Urothelium cell line (cell line): ENCODE measurements at regions not wholly inside any gene's neighbourhood (a gene's known extent, or its start where the extent isn't known, plus 50 kb on each side); places are given as distances from the start of the nearest gene placed in this dataset.
"Not testable (repeated sequence)": the region's sequence is repeated elsewhere in the genome, so short reads cannot be mapped to it uniquely, and the experiment has no call there.

Experiments
- DNase-seq: peaks from one replicate; pipeline ENCODE4 v3.0.0; 2011; ENCODE audit warnings: low spot score, mixed read lengths
- FAIRE-seq: peaks from 2 replicates; lab custom pipeline; 2011; peaks lifted over from hg19 to GRCh38; lab: Jason Lieb, UNC

DNA sequence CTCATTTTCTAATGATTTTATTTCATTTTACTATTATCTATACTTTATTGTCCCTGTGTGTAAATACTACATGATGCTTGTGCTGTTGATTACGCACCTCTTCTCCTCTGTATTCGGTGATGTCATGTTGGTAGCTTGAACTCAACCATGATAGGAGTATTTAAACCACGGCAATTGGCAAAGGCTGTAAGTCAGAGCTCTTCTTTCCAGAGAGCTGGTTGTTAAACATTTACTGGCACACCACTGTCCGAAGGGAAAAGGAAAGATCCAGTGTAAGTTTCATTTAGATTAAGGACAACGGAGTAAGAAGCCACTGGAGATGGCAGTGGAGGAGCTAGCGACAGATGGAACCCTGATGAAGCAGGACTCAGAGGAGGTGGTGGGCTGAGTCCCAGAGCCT is 93.4 kb upstream of the KCNE2 start:
- FAIRE-seq (no peak), DNase-seq (no peak)

- DNase-seq (no peak), FAIRE-seq (no peak)
Measured at GRCh38 chr21:34271189-34271851, 92.5 kb upstream of the KCNE2 start.

DNA sequence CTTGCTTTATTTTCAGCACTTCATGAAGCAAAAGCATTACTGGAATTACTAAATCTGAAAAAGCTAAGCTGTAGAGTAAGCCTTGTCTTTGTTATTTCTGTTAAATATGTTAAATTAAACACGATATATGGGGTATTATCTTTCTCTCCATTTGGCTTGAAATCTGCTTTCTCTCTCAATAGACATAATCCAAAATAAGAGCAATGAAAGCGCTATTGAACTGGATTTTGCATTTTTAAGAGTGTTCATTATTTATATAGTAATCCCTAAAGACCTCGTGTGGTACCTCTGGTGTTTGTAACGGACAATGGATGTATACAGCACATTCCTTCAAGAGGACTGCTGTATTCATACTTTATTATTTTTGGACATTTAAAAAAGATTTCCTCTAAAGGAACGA is 91.5 kb upstream of the KCNE2 start:
- DNase-seq: no peak
- no peak for FAIRE-seq

DNA sequence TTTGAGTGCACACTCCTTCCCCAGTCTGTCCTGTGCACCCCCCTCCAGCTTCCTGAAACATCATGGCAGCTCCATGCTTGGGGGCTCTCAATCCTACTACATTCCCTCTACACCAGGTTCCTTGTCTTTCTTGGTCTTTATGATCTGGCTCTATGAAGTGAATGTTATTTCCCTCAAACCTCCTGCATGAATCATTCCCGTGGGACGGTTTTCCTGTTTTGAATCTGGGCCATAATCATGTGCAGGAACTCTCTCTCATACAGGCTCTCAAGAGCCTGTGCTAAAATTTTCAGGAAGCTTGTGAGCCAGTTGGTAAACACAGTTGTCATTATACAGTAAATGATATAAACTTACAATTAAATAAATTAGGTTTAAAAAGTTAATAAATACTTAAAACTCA is 89.8 kb upstream of the KCNE2 start:
- FAIRE-seq: no peak

DNA sequence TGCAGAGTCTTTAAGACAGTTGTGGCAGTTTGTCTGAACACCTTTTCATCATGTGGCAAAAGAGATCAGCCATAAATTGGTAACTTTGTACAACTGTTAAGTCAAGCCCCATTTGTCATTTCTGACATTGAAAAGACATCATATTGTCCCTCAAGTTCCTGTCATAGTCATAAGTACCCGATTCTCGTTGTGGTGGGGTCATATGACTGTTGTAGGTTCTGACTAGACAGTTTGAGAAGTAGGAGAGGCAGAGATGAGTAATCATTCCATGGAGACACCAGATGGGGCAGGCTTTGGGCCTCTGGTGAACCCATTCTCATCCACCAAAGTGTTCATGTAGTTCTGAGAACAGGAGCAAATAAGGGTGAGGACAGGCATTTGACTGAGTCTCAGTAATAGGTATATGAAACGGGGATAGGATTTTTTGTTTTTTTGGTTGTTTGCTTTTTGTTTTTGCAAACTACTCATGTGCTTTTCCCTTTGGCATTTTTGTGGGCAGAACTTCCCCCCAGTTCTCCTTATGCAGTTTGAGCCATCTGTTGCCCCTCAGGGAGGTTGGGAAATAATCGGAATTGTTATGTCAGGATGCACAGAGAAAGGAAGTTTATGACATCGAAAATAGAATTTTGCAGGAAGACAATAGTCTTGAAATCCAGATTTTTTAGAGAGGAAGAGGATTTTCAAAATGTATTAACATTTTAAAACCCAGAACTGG is 86.9 kb upstream of the KCNE2 start:
- no peak for FAIRE-seq
- DNase-seq: no peak

More for the DNA sequence above, 89.8 kb upstream of the KCNE2 start:
- DNase-seq: no peak

DNA sequence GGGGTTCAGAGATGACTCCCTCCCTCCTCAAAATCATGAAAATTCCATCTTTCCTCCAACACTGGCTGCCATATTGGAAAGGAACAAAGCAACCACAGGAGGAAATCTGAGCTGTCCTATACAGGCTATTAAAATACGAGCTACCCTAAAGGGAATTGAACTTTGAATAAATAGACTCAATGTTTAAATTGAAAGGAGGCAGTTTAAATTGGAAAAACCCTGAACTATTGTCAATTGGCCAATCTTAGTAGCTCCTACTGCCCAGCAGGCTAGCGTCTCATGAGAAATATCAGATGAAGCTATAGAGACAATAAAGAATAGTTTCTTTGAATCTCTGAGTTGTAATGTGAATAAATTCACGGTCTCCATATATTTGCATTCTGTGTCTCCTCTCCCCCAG is 85.4 kb upstream of the KCNE2 start:
- DNase-seq (no peak), FAIRE-seq (no peak)

GRCh38 chr21:34279285-34279684 is 84.5 kb upstream of the KCNE2 start:
- no peak for FAIRE-seq
- no peak for DNase-seq

- DNase-seq (no peak), FAIRE-seq (no peak)
Measured at GRCh38 chr21:34279883-34280282, 83.9 kb upstream of the KCNE2 start.

GRCh38 chr21:34280389-34280795 is 83.4 kb upstream of the KCNE2 start:
- FAIRE-seq: no peak
- DNase-seq: no peak

GRCh38 chr21:34280959-34281358 is 82.8 kb upstream of the KCNE2 start:
- DNase-seq (no peak), FAIRE-seq (no peak)

- no peak for DNase-seq
- FAIRE-seq: no peak
Measured at GRCh38 chr21:34282223-34282622, 81.6 kb upstream of the KCNE2 start.

GRCh38 chr21:34284666-34285065 is 79.1 kb upstream of the KCNE2 start:
- no peak for FAIRE-seq
- DNase-seq: no peak

GRCh38 chr21:34288042-34288441 is 75.8 kb upstream of the KCNE2 start:
- FAIRE-seq, DNase-seq: not testable (repeated sequence)

DNA sequence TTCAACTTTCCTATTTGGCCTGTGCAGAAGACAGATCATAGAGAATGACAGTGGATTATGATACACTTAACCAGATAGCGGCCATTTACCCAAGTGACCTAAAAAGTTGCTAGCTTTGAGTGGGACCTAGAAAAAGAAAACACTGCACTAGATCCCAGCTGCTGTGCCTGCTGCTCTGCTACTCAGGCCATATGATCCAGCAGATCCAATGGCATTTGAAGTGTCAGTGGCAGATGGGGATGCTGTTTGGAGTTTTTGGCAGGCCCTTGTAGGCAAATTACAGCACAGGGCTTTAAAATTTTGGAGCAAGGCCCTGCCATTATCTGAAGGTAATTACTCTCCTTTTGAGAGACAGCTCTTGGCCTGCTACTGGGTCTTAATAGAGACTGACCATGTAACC is 74.0 kb upstream of the KCNE2 start:
- FAIRE-seq: no peak

DNA sequence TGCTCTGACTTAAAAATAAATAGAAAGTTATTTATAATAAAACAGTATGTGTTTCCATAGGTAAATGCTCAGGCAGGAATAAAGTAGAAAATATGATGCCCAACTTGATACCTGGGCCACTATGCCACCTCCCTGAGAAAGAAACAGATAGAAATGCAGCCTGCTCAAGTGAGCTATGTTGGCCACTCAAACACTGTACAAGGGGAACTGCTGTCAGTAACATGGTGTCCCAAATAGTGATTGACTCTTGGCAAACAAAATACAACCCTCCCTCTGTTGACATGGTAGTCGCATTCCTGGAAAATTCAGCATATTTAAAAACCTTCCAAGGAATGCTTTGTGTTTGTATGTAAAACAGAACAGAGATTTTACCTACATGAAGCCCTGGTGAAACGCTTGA is 66.9 kb upstream of the KCNE2 start:
- DNase-seq: no peak
- no peak for FAIRE-seq

More for the DNA sequence above, 74.0 kb upstream of the KCNE2 start:
- no peak for DNase-seq

DNA sequence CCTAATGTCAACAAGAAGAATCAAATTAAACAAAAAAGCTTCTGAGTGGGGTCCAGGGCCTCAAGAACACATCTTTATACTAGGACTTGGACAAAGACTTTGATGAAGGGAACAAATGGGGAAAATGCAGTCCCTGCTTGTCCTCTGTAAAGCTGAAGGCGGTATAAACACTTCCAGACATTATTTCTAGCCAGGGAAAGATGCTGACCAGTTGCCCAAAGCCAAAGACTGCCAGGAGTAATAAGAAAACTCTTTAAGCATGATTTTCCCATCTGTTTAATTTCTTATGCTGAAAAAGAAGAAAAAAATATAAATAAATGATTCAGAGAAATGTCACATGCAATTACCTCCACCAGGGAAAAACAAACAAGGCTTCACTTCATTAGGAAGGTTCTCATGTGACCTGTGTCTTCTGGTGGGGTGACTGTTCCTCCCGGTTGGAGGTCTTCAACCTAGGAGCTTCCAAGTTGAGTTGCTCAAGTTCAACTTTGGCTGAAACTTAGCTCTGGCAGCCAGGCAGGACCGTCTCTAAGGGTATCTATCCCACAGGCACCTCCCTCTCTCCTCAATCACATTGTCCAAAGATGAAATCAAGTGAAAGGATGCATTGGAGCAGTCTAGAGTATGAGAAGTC is 65.2 kb upstream of the KCNE2 start:
- DNase-seq (no peak), FAIRE-seq (no peak)

DNA sequence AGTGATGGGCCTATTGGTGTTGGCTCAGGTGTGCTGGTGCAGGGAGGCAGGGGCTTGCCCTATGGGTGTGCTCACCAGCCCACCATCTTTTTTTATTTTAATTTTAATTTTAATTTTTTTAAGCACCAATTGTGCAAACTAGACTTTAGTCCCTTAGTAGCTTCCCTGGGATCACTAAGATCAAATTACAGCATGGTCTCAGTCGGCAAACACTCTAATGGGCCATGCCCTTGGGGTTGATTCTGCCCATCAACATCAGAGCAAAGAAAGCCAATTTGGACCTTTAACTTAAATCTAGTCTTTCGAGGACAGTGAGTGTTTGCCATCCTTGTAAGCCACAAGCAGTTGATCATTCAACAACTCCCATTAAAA is 64.7 kb upstream of the KCNE2 start:
- no peak for DNase-seq
- no peak for FAIRE-seq

DNA sequence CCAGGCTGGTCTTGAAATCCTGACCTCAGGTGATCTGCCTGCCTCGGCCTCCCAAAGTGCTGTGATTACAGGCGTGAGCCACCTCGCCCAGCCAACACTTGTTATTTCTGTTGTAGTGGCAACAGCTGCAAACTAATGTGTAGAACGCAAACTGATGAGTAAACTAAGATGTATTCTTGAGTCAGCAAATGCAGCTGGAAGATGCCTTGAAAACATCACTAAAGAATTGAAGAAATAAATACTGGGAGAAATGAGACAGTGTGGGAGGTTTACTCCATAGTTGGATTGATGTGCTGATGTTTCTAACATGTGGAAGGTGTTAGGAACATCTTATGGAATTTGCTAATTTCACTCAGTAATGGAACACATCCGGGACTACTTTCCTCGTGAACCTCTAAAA is 61.3 kb upstream of the KCNE2 start:
- DNase-seq: no peak
- no peak for FAIRE-seq

- DNase-seq (no peak), FAIRE-seq (no peak)
Measured at GRCh38 chr21:34305605-34306604, 57.9 kb upstream of the KCNE2 start.

DNA sequence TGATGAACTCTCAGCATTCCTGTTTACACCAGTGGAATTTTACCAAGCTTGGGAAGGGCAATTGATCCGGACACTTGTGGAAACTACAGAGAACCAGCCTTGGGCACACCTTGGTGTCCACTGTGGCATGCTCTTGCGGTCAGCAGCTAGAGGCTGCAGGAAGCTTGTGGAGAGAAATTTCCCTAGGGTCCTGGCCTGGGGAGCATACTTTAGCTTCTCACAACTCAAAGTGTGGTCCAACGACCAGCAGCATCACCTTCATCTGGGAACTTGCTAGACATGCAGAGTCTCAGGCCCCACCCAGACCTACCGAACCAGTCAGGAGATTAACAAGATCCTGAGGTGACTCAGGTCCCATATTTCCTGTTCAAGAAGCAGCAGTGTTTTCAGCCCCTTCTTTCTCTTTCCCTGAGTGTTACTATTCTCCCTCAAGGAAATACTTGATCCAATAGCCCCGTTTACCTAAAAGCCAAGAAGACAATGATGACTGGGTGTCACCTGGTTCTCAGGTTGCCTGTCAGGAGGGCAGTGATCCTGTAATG is 55.7 kb upstream of the KCNE2 start:
- DNase-seq (no peak), FAIRE-seq (no peak)
